ENCODE measurements at regions not wholly inside any gene's neighbourhood (a gene's known extent, or its start where the extent isn't known, plus 50 kb on each side); places are given as distances from the start of the nearest gene placed in this dataset.
"Not testable (repeated sequence)": the region's sequence is repeated elsewhere in the genome, so short reads cannot be mapped to it uniquely, and the experiment has no call there.

- H4K20me1 ChIP-seq (replicated peaks in 1 of 2; ENCODE audit: control insufficient read depth in 1 of 2, insufficient read depth in 2 of 2, low read length in 2 of 2); H2BK120ac ChIP-seq (replicated peaks; ENCODE audit: low read depth, low read length); H3K4me1 ChIP-seq (replicated peaks in 1 of 4; ENCODE audit: control insufficient read depth in 3 of 4, insufficient read depth in 4 of 4, low read length in 3 of 4); H2BK20ac ChIP-seq (ENCODE audit: low read length); H4K91ac ChIP-seq (replicated peaks; ENCODE audit: insufficient read length, low read length); H3K9me3 ChIP-seq (ENCODE audit: insufficient read depth in 2 of 2, low read depth in 1 of 2, low read length in 1 of 2); H2AFZ ChIP-seq (ENCODE audit: low read length); H3K14ac ChIP-seq (ENCODE audit: insufficient read length); H3K4ac ChIP-seq (replicated peaks; ENCODE audit: insufficient read length, low read depth, low read length); POLR2A ChIA-PET (ENCODE audit: partially characterized antibody); H3K4me2 ChIP-seq (ENCODE audit: insufficient read depth in 1 of 2, low read depth in 2 of 2, low read length in 2 of 2); CTCF ChIA-PET (ENCODE audit: partially characterized antibody); DNase-seq (ENCODE audit: low read depth in 1 of 2, low spot score in 2 of 2); H3K4me3 ChIP-seq (ENCODE audit: extremely low read depth in 1 of 4, insufficient read depth in 2 of 4, low read depth in 3 of 4, low read length in 4 of 4); H2BK15ac ChIP-seq (ENCODE audit: low read length); H3K79me2 ChIP-seq (ENCODE audit: control insufficient read depth in 1 of 2, insufficient read depth in 2 of 2, low read length in 2 of 2); H3K27ac ChIP-seq (ENCODE audit: low read depth, low read length); H3K56ac ChIP-seq (replicated peaks; ENCODE audit: insufficient read length, low read depth, low read length); H2BK5ac ChIP-seq (ENCODE audit: low read depth, low read length); H3K9ac ChIP-seq (replicated peaks in 1 of 4; ENCODE audit: extremely low read depth in 1 of 4, low read depth in 3 of 4, low read length in 3 of 4); H3K27me3 ChIP-seq (replicated peaks in 1 of 4; ENCODE audit: control insufficient read depth in 3 of 4, extremely low read depth in 1 of 4, insufficient read depth in 3 of 4, low read length in 3 of 4); H3K79me1 ChIP-seq (ENCODE audit: low read depth, low read length); H4K8ac ChIP-seq (ENCODE audit: extremely low read depth, insufficient read depth, low read length); H3K23me2 ChIP-seq (ENCODE audit: low read depth, low read length); H3K23ac ChIP-seq (ENCODE audit: insufficient read length); H2AK5ac ChIP-seq (ENCODE audit: low read depth, low read length); FAIRE-seq; H2BK12ac ChIP-seq (ENCODE audit: low read depth, low read length); H4K5ac ChIP-seq (ENCODE audit: insufficient read length, low read depth, low read length); H3K36me3 ChIP-seq (ENCODE audit: control insufficient read depth in 2 of 4, insufficient read depth in 4 of 4, low read length in 3 of 4); H3K18ac ChIP-seq (ENCODE audit: extremely low read depth, low read length): not testable (repeated sequence)
Measured at GRCh38 chr3:20615982-20616381, 430.0 kb upstream of the SGO1 start.
